Panc1 (cell line): ENCODE measurements at regions not wholly inside any gene's neighbourhood (a gene's known extent, or its start where the extent isn't known, plus 50 kb on each side); places are given as distances from the start of the nearest gene placed in this dataset.

Source experiments
- CTCF ChIP-seq: fragments of 450-650 bp; IDR thresholded peaks from 2 replicates; pipeline ENCODE4 v1.5.1; 2017; ENCODE audit warnings: mild to moderate bottlenecking
- REST ChIP-seq, 2 experiments: IDR thresholded peaks; 2 replicates each; pipeline ENCODE4 v1.6.1; 2011 to 2012; ENCODE audit warnings: low read depth in 2 of 2, control low read depth in 1 of 2, low read length in 1 of 2, mild to moderate bottlenecking in 1 of 2, moderate library complexity in 1 of 2; ENCODE audit not compliant: insufficient read depth in 1 of 2

- TF ChIP-seq CTCF (no peak), REST (IDR thresholded peaks at IDR 0.05; ENCODE audit: insufficient read depth in 1 of 2, low read depth in 2 of 2, low read length in 1 of 2) (no peak)
These were observed 137.0 kb upstream of the ARHGAP28 start for GRCh38 chr18:6592522-6592921.
